PC-9 (cell line): ENCODE measurements at regions not wholly inside any gene's neighbourhood (a gene's known extent, or its start where the extent isn't known, plus 50 kb on each side); places are given as distances from the start of the nearest gene placed in this dataset.

Experiments used
- BruUV-seq: library from RNA; stranded (reverse); fragments of 400-500 nt; replicated peaks from 2 replicates; lab custom pipeline; 2021; lab: Mats Ljungman, UMichigan
- CTCF ChIA-PET: fragments of 300-600 bp; sonication (Branson Sonifier 250); formaldehyde crosslinking; loops from one replicate; lab custom pipeline; 2022; ENCODE audit warnings: antibody characterized with exemption; lab: Charles Lee
- POLR2A ChIA-PET: fragments of 300-600 bp; sonication (Branson Sonifier 250); formaldehyde crosslinking; loops from one replicate; lab custom pipeline; 2022; ENCODE audit warnings: antibody characterized with exemption; ENCODE audit not compliant: unreplicated experiment; lab: Charles Lee
- DNase-seq, 2 experiments: peaks; one replicate each; pipeline versions ENCODE4 v3.0.0 to v3.0.0-alpha.2; 2015 to 2022; ENCODE audit warnings: mixed read lengths in 1 of 2
- H2AFZ ChIP-seq: fragments of 200-600 bp; sonication (generic); 2 replicates; pipeline ENCODE4 v1.8.1; 2017; ENCODE audit warnings: antibody characterized with exemption
- H3F3A ChIP-seq: fragments of 200-600 bp; sonication (generic); 2 replicates; pipeline ENCODE4 v1.8.1; 2017; ENCODE audit warnings: antibody characterized with exemption, mild to moderate bottlenecking, low read depth; ENCODE audit not compliant: insufficient read depth
- H3K27ac ChIP-seq: fragments of 200-600 bp; sonication (generic); 2 replicates; pipeline ENCODE4 v1.6.1; 2016; ENCODE audit warnings: mixed run types
- H3K27me3 ChIP-seq: fragments of 200-600 bp; sonication (generic); 2 replicates; pipeline ENCODE4 v1.6.1; 2016; ENCODE audit warnings: low read depth, mixed run types; ENCODE audit not compliant: insufficient read depth
- H3K36me3 ChIP-seq: fragments of 200-600 bp; sonication (generic); 2 replicates; pipeline ENCODE4 v1.6.1; 2016; ENCODE audit warnings: low read depth, mixed run types
- H3K4me1 ChIP-seq: fragments of 200-600 bp; sonication (generic); replicated peaks from 2 replicates; pipeline ENCODE4 v1.6.1; 2016; ENCODE audit warnings: mixed run types; ENCODE audit not compliant: insufficient read depth
- H3K4me2 ChIP-seq: fragments of 200-600 bp; sonication (generic); 2 replicates; pipeline ENCODE4 v1.6.1; 2017; ENCODE audit warnings: mixed run types
- H3K4me3 ChIP-seq: fragments of 200-600 bp; sonication (generic); 2 replicates; pipeline ENCODE4 v1.6.1; 2016; ENCODE audit warnings: mixed run types
- H3K79me2 ChIP-seq: fragments of 200-600 bp; sonication (generic); 2 replicates; pipeline ENCODE4 v1.6.1; 2017; ENCODE audit warnings: low read depth, mixed run types
- H3K9me2 ChIP-seq: fragments of 200-600 bp; sonication (generic); 2 replicates; pipeline ENCODE4 v1.8.1; 2017; ENCODE audit warnings: mild to moderate bottlenecking; ENCODE audit not compliant: insufficient read depth
- H3K9me3 ChIP-seq: fragments of 200-600 bp; sonication (generic); 2 replicates; pipeline ENCODE4 v1.8.1; 2016; ENCODE audit warnings: low read depth; ENCODE audit not compliant: insufficient read depth
- H4K20me1 ChIP-seq: fragments of 200-600 bp; sonication (generic); 2 replicates; pipeline ENCODE4 v1.8.1; 2017; ENCODE audit not compliant: insufficient read depth
- EZH2 ChIP-seq: fragments of 200-600 bp; sonication (generic); IDR thresholded peaks from 2 replicates; pipeline ENCODE4 v1.8.0; 2017; ENCODE audit warnings: antibody characterized with exemption, low read depth
- intact Hi-C: fragments of 100-400 bp; cut with micrococcal nuclease; formaldehyde crosslinking; loops from one replicate; pipeline ENCODE4 v1.10.0; 2022; ENCODE audit not compliant: unreplicated experiment
- TF ChIP-seq, protein P1 (sequence below): fragments of 200-600 bp; sonication (generic); conservative IDR thresholded peaks from 2 replicates; pipeline ENCODE4 v1.6.1; 2017; ENCODE audit warnings: mixed run types, antibody characterized with exemption, mild to moderate bottlenecking, moderate library complexity

DNA sequence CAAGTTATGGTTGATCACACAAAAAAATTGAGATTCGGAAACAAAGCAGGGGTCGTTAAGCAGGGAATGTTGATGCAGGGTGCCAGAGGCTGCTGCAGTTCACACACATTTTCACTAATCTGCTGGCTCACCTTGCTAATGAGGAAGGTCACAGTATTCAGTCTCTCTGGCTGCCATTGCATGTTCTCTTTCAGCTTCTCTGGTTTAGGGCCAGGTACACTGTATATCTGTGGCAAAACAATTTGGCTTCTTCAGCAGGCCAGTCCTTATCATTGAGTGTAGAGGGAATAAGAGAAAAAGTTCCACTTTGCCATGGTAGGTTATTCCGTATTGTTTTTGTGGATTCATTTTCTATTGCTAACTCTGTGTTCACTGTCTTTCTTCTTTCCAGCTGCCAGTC, 283.7 kb upstream of the ANO3 start:
- no peaks in the 10 kb centered on the region for H3K4me1 ChIP-seq
- H2AFZ ChIP-seq, result no peak overlapping the region
- H3K27me3 ChIP-seq, result no peaks in the 10 kb centered on the region
- no peaks in the 10 kb centered on the region for H4K20me1 ChIP-seq
- no peak overlapping the region for H3K4me3 ChIP-seq
- H3K9me3 ChIP-seq, result no peaks in the 10 kb centered on the region
- no peaks in the 10 kb centered on the region for H3K36me3 ChIP-seq
- no peaks in the 10 kb centered on the region for H3K79me2 ChIP-seq
- no peak overlapping the region for H3K27ac ChIP-seq
- H3K9me2 ChIP-seq, result no peaks in the 10 kb centered on the region; the same call in 1 of the 2 replicates
- TF ChIP-seq, protein P1, sequence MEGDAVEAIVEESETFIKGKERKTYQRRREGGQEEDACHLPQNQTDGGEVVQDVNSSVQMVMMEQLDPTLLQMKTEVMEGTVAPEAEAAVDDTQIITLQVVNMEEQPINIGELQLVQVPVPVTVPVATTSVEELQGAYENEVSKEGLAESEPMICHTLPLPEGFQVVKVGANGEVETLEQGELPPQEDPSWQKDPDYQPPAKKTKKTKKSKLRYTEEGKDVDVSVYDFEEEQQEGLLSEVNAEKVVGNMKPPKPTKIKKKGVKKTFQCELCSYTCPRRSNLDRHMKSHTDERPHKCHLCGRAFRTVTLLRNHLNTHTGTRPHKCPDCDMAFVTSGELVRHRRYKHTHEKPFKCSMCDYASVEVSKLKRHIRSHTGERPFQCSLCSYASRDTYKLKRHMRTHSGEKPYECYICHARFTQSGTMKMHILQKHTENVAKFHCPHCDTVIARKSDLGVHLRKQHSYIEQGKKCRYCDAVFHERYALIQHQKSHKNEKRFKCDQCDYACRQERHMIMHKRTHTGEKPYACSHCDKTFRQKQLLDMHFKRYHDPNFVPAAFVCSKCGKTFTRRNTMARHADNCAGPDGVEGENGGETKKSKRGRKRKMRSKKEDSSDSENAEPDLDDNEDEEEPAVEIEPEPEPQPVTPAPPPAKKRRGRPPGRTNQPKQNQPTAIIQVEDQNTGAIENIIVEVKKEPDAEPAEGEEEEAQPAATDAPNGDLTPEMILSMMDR, result no peak
- TF ChIP-seq EZH2, result no peak
- BruUV-seq, result no TSS peak
- DNase-seq, result no peak
- intact Hi-C loops, result no loop called here
- ChIA-PET CTCF (no interaction called here), POLR2A (no interaction called here)
- no peak overlapping the region for H3K4me2 ChIP-seq
- H3F3A ChIP-seq, result no peaks in the 10 kb centered on the region

DNA sequence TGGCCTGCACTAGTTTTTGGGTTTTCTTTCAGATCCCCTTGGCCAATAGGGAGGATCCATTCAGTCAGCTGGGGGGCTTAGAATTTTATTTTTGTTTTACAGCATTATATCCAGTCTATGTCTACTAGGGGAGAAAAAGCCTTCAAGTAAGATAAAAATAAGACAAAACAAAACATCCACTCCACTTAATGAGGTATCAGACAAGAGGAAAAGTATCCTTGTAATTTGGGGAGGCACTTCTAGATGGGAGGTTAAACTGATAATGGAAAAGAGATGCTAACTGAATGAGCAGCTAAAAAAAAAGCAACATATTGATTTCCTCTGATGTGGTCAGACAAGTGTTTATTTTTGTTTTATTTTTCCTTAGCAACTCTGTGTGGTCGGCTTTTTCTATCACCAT, 278.0 kb upstream of the ANO3 start:
- H3K36me3 ChIP-seq, result no peaks in the 10 kb centered on the region
- H3K79me2 ChIP-seq, result no peaks in the 10 kb centered on the region
- H3K9me3 ChIP-seq, result no peaks in the 10 kb centered on the region
- no peak overlapping the region for H3K4me3 ChIP-seq
- H3F3A ChIP-seq, result no peaks in the 10 kb centered on the region
- TF ChIP-seq, protein P1, result no peak
- BruUV-seq, result no TSS peak
- H3K9me2 ChIP-seq, result no peaks in the 10 kb centered on the region; the same call in 1 of the 2 replicates
- H3K27me3 ChIP-seq, result no peaks in the 10 kb centered on the region
- no peak overlapping the region for H2AFZ ChIP-seq
- ChIA-PET CTCF (no interaction called here), POLR2A (no interaction called here)
- no peak overlapping the region for H3K27ac ChIP-seq
- no peak overlapping the region for H3K4me2 ChIP-seq
- no peaks in the 10 kb centered on the region for H4K20me1 ChIP-seq
- intact Hi-C loops, result no loop called here
- no peaks in the 10 kb centered on the region for H3K4me1 ChIP-seq
- no peak for DNase-seq

DNA sequence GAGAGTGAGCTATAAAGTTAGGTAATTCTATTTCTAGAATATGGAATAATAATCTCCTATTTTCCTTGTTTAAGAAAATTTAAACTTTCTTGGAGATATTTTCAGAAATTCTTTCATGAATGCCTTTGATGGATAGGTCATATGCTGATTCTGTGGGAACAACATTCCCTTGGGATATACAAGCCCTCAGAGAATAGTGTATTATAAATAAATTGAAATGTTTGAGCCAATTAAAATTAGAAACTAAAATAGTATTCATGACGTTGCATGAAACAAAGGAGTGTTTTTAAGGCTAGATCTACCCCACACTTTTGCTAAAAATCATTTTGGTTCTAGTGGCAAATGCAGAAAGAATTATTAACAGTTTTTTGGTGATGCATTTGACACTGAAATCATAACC, 269.3 kb upstream of the ANO3 start:
- H2AFZ ChIP-seq, result no peak overlapping the region
- no peak overlapping the region for H3K4me2 ChIP-seq
- H3K9me2 ChIP-seq, result no peaks in the 10 kb centered on the region
- H3K9me3 ChIP-seq, result no peaks in the 10 kb centered on the region
- TF ChIP-seq EZH2, result no peak
- TF ChIP-seq, protein P1, result no peak
- H3K79me2 ChIP-seq, result no peaks in the 10 kb centered on the region
- DNase-seq, result no peak
- no peaks in the 10 kb centered on the region for H3K4me1 ChIP-seq
- POLR2A ChIA-PET, result no interaction called here
- no peaks in the 10 kb centered on the region for H3F3A ChIP-seq
- no TSS peak for BruUV-seq
- no peaks in the 10 kb centered on the region for H3K36me3 ChIP-seq
- H3K4me3 ChIP-seq, result no peak overlapping the region
- CTCF ChIA-PET, result no interaction called here
- H4K20me1 ChIP-seq, result no peaks in the 10 kb centered on the region
- intact Hi-C loops, result no loop called here
- no peak overlapping the region for H3K27ac ChIP-seq
- no peaks in the 10 kb centered on the region for H3K27me3 ChIP-seq
